SK-N-SH treated with all-trans-retinoic acid at 6 μM for 48 hours (cell line): ENCODE measurements at regions not wholly inside any gene's neighbourhood (a gene's known extent, or its start where the extent isn't known, plus 50 kb on each side); places are given as distances from the start of the nearest gene placed in this dataset.

Source experiments
- ARNTL ChIP-seq: fragments of 450-650 bp; formaldehyde crosslinking; IDR thresholded peaks from 2 replicates; pipeline ENCODE4 v1.5.0; 2020; ENCODE audit warnings: low read depth, mild to moderate bottlenecking, moderate library complexity, borderline replicate concordance
- BACH2 ChIP-seq: fragments of 250-450 bp; sonication (Bioruptor Pico); IDR thresholded peaks from 2 replicates; pipeline ENCODE4 v1.9.0; 2021; ENCODE audit warnings: mild to moderate bottlenecking, borderline replicate concordance
- CREB5 ChIP-seq: fragments of 250-450 bp; sonication (Bioruptor Pico); IDR thresholded peaks from 2 replicates; pipeline ENCODE4 v1.5.1; 2020; ENCODE audit warnings: low read depth, mild to moderate bottlenecking, moderate library complexity
- CSDC2 ChIP-seq: fragments of 250-450 bp; sonication (Bioruptor Pico); IDR thresholded peaks from 2 replicates; pipeline ENCODE4 v1.5.0; 2020; ENCODE audit warnings: mild to moderate bottlenecking, moderate library complexity
- CSRNP3 ChIP-seq: fragments of 250-450 bp; sonication (Bioruptor Pico); IDR thresholded peaks from 2 replicates; pipeline ENCODE4 v1.5.1; 2021; ENCODE audit warnings: mild to moderate bottlenecking, moderate library complexity
- PATZ1 ChIP-seq: fragments of 250-450 bp; sonication (Bioruptor Pico); IDR thresholded peaks from 2 replicates; pipeline ENCODE4 v1.8.0; 2020; ENCODE audit warnings: mild to moderate bottlenecking, moderate library complexity, borderline replicate concordance
- RARB ChIP-seq: fragments of 250-450 bp; sonication (Bioruptor Pico); IDR thresholded peaks from 2 replicates; pipeline ENCODE4 v1.8.0; 2021; ENCODE audit warnings: mild to moderate bottlenecking, moderate library complexity
- TCF4 ChIP-seq: fragments of 250-450 bp; sonication (Bioruptor Pico); IDR thresholded peaks from 2 replicates; pipeline ENCODE4 v1.8.0; 2021; ENCODE audit warnings: mild to moderate bottlenecking, moderate library complexity, borderline replicate concordance
- TOX ChIP-seq: fragments of 250-450 bp; sonication (Bioruptor Pico); IDR thresholded peaks from 2 replicates; pipeline ENCODE4 v1.8.0; 2021; ENCODE audit warnings: mild to moderate bottlenecking, moderate library complexity, borderline replicate concordance
- ZC3H10 ChIP-seq: fragments of 250-450 bp; sonication (Bioruptor Pico); IDR thresholded peaks from 2 replicates; pipeline ENCODE4 v1.5.1; 2021; ENCODE audit warnings: mild to moderate bottlenecking, moderate library complexity
- ZNF565 ChIP-seq: fragments of 450-650 bp; formaldehyde crosslinking; conservative IDR thresholded peaks from 2 replicates; pipeline ENCODE4 v1.5.0; 2020; ENCODE audit warnings: low read depth, mild to moderate bottlenecking, moderate library complexity
- ZNF8 ChIP-seq: fragments of 450-650 bp; formaldehyde crosslinking; IDR thresholded peaks from 2 replicates; pipeline ENCODE4 v1.5.0; 2020; ENCODE audit warnings: mild to moderate bottlenecking, moderate library complexity

- TF ChIP-seq RARB (CRISPR knock-in tag) (no peak), TOX (CRISPR knock-in tag) (no peak), PATZ1 (CRISPR knock-in tag) (no peak), TCF4 (CRISPR knock-in tag) (no peak), ARNTL (CRISPR knock-in tag) (no peak), CSDC2 (CRISPR knock-in tag) (no peak), ZNF8 (CRISPR knock-in tag) (no peak), CSRNP3 (CRISPR knock-in tag) (no peak), BACH2 (no peak), CREB5 (CRISPR knock-in tag) (no peak), ZNF565 (no peak), ZC3H10 (CRISPR knock-in tag) (no peak)
Observed at GRCh38 chr2:100747996-100748615, 71.8 kb upstream of the NPAS2 start.
